GM06990 (cell line): ENCODE measurements at regions not wholly inside any gene's neighbourhood (a gene's known extent, or its start where the extent isn't known, plus 50 kb on each side); places are given as distances from the start of the nearest gene placed in this dataset.
"Not testable (repeated sequence)": the region's sequence is repeated elsewhere in the genome, so short reads cannot be mapped to it uniquely, and the experiment has no call there.

ENCODE experiments used
- DNase-seq: peaks from one replicate; pipeline ENCODE4 v3.0.0-alpha.2; 2011; ENCODE audit not compliant: insufficient read length; ENCODE audit errors: extremely low read depth
- H3K27me3 ChIP-seq: replicated peaks from 2 replicates; pipeline ENCODE4 v1.6.0; 2011; ENCODE audit warnings: low read length; ENCODE audit not compliant: control insufficient read depth, insufficient read depth
- H3K36me3 ChIP-seq: 2 replicates; pipeline ENCODE4 v1.5.1; 2011; ENCODE audit warnings: low read length; ENCODE audit not compliant: control insufficient read depth, insufficient read depth
- H3K4me3 ChIP-seq: replicated peaks from 2 replicates; pipeline ENCODE4 v1.5.1; 2011; ENCODE audit warnings: low read depth, mild to moderate bottlenecking, control low read depth, low read length
- CTCF ChIP-seq: IDR thresholded peaks from 2 replicates; pipeline ENCODE4 v1.5.1; 2011; ENCODE audit warnings: low read length, control low read depth, mild to moderate bottlenecking, inconsistent platforms; ENCODE audit not compliant: insufficient read depth, poor library complexity, severe bottlenecking

GRCh38 chr9:129548571-129549135, 72.2 kb downstream of the C9orf50 start:
- H3K36me3 ChIP-seq, result no peaks in the 10 kb centered on the region
- no peak for TF ChIP-seq CTCF
- no peak for DNase-seq
- no peak overlapping the region for H3K4me3 ChIP-seq
- no peaks in the 10 kb centered on the region; the same call in none of the 2 replicates for H3K27me3 ChIP-seq

- Histone ChIP-seq H3K27me3 (no peaks in the 10 kb centered on the region; the same call in none of the 2 replicates), H3K36me3 (no peaks in the 10 kb centered on the region), H3K4me3 (no peak overlapping the region)
- DNase-seq, result no peak
- no peak for TF ChIP-seq CTCF
Measured at GRCh38 chr9:129547869-129548570, 72.9 kb downstream of the C9orf50 start.

GRCh38 chr9:129547063-129547462, 73.8 kb downstream of the C9orf50 start:
- TF ChIP-seq CTCF, result no peak
- H3K36me3 ChIP-seq, result no peaks in the 10 kb centered on the region
- DNase-seq, result no peak
- H3K27me3 ChIP-seq, result no peaks in the 10 kb centered on the region; the same call in none of the 2 replicates
- no peak overlapping the region for H3K4me3 ChIP-seq

GRCh38 chr9:129545876-129546275, 75.0 kb downstream of the C9orf50 start:
- H3K36me3 ChIP-seq, H3K27me3 ChIP-seq, DNase-seq, H3K4me3 ChIP-seq: not testable (repeated sequence)

GRCh38 chr9:129544761-129545160, 76.1 kb downstream of the C9orf50 start:
- no peak for DNase-seq
- Histone ChIP-seq H3K4me3 (no peak overlapping the region), H3K27me3 (no peaks in the 10 kb centered on the region; the same call in none of the 2 replicates), H3K36me3 (no peaks in the 10 kb centered on the region)
- TF ChIP-seq CTCF, result no peak

GRCh38 chr9:129542741-129543140, 78.2 kb downstream of the C9orf50 start:
- no peak for DNase-seq
- Histone ChIP-seq H3K27me3 (no peaks in the 10 kb centered on the region; the same call in 1 of the 2 replicates), H3K4me3 (no peak overlapping the region), H3K36me3 (no peaks in the 10 kb centered on the region)
- no peak for TF ChIP-seq CTCF
